Panc1 (cell line): ENCODE measurements at regions not wholly inside any gene's neighbourhood (a gene's known extent, or its start where the extent isn't known, plus 50 kb on each side); places are given as distances from the start of the nearest gene placed in this dataset.

Source experiments
- CTCF ChIP-seq: fragments of 450-650 bp; IDR thresholded peaks from 2 replicates; pipeline ENCODE4 v1.5.1; 2017; ENCODE audit warnings: mild to moderate bottlenecking
- POLR2AphosphoS5 ChIP-seq: IDR thresholded peaks from 2 replicates; pipeline ENCODE4 v1.6.1; 2012; ENCODE audit warnings: mild to moderate bottlenecking, low read depth, low read length, moderate library complexity
- REST ChIP-seq, 2 experiments: IDR thresholded peaks; 2 replicates each; pipeline ENCODE4 v1.6.1; 2011 to 2012; ENCODE audit warnings: low read depth in 2 of 2, control low read depth in 1 of 2, low read length in 1 of 2, mild to moderate bottlenecking in 1 of 2, moderate library complexity in 1 of 2; ENCODE audit not compliant: insufficient read depth in 1 of 2

GRCh38 chrX:129034196-129034595 lies 489.1 kb downstream of the SMARCA1 start:
- TF ChIP-seq CTCF, result no peak
- TF ChIP-seq REST (IDR thresholded peaks at IDR 0.05; ENCODE audit: insufficient read depth in 1 of 2, low read depth in 2 of 2, low read length in 1 of 2), result no peak
- no peak for TF ChIP-seq POLR2AphosphoS5
